GM21619 (cell line): ENCODE measurements at regions not wholly inside any gene's neighbourhood (a gene's known extent, or its start where the extent isn't known, plus 50 kb on each side); places are given as distances from the start of the nearest gene placed in this dataset.
"Not testable (repeated sequence)": the region's sequence is repeated elsewhere in the genome, so short reads cannot be mapped to it uniquely, and the experiment has no call there.

Source experiments
- ATAC-seq: cut with Tn5 transposase; IDR thresholded peaks from one replicate; pipeline ENCODE4 v1.9.1; 2021; ENCODE audit not compliant: unreplicated experiment

DNA sequence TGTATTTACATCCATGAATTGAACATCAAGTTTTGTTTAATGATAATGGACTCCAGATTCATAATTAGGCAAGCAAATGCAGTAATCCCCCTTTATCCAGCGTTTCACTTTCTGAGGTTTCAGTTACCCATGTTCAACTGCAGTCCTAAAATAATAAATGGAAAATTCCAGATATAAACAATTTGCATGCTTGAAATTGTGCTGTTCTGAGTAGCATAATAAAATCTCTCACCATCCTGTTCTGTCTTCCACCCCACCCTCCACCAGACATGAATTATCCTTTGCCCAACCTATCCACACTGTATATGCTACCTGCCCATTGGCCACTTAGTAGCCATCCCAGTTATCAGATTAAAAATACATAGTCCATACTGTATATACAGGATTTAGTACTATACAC lies 224.5 kb upstream of the CHAC2 start:
- ATAC-seq = no peak

DNA sequence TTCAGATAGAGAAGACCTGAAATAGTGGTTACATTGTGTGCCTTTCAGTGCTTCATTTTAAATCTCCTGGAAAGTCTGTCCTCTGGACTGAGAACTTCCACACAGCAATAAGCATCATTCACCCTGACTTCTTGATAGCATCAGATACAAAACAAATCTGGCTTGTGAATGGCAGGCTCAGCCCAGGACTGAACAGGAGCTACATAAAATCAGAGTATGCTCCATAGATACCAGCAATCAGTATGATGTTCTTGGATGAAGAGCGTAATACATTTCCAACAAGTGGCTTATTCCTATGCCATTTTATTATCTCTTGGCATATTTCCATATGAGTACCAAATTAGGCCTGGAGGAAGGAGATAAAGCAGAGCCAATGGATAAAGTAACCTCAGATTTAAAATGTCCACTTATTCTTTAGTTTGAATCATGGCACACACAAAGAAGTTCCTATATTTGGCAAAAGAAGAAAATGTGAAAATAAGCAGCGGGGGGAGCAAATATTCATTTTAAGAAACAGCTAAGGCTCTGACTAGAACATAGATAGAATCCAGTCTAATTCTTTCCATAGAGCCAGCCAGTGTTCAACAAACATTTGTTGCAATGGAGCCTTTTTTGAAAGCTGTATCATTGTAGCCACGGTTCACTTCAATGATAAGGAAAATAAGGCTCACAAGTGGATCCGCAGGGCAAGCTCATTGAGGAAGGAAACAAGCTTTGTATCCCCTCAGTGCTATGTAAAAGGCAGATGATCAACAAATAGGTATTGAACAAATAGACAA lies 230.8 kb upstream of the CHAC2 start:
- no peak for ATAC-seq

DNA sequence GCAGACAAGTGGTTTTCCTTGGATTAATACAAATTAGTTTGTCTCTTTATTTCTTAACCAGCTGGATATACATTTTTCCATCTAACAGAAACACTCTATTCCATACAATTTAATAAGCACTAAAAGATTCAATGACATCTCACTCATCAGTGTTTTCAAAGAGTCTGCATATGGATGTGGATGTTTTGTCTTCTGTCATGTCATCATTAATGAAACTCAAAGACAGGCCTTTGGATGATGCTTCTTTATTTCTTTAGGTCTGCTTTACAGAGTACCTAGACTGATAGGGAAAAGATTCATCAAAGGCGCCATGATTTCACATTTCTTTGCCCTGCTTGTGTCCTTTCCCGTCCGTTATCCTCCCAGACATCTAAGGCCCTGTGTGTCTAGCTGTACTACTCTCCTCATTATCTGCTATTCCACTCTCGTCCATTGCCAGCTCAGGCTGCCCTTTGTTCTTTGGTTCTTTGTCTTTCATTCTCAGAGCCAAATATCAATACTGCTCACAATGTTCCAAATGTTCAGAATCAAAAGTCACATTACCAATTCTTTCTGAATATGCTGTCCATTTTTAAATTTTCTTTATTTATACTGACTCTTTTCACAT lies 232.3 kb upstream of the CHAC2 start:
- ATAC-seq = no peak

DNA sequence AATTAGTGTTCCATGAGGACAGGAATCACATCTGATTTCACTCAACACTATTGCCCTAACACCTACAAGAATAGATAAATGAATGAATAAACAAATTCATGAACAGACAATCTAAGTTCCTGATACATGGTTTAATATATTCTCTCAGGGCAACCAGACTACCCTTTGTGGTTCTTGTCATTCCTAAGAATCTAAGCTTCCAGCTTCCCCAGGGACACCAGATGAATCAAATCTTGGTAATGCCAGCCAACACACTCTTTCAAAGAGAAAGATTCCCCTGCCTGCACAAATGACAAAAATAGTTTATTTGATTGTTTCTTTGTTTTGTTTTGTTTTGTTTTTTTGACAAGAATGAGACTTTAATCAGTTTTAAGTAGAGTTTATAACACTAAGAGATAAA lies 237.5 kb upstream of the CHAC2 start:
- no peak for ATAC-seq

DNA sequence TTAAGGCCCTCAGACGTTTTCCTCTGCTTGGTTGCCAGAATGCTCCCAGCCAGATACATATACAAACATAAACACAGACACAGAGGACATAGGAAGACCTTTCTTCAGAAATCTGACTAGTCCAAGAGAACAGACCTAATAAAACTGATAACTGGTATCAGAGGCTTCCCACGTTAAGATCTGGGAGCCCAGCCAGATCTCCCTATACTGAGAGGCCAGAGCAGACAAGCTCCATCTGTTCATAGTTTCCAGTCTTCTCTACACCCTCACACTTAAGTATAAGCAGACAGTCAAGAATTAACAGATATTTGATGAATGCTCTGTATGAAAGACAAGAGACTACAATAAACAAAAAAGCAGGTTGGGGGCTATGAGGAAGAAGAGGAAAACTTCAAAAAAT lies 240.5 kb upstream of the CHAC2 start:
- ATAC-seq = no peak

DNA sequence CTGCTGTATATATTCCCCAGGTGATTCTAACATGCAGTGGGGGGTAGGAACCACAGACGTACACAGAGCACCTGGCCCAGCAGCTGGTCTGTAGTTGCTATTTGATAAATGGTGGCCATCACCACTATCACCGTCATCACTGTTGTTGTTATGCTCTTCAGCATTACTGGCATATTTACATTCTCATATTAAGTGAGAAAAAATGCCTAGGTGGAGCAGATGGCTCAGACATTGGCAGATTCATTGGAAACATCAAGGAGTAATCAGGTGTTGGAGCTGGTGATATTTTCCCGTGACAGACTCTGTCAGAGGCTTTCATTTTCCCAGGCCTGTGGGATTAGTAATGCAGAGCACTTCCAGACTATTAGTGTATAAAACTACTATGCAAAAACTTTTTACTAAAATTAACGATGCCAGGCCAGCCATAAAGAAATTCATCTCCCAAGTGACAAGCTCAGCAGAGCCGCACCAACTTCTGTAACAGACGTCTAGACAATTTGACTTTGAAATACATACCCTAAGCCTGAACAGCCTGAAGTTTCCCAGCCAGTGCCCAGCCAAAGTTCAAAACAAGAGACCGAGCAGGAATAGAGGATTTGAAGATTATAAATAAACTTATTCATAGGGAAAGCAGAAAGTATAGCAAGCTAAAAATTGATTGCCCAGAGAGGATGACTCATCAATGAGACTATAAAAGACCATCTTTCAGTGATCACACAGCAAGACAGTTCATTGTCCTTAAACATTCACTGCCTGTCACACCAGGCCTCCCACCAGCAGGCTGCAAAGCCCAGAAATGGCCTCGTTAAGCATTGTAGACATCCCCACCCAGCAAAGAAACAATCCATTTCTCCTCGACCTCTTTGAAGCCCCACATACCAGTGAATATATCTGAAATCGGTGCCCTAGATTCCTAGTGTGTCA lies 247.4 kb upstream of the CHAC2 start:
- ATAC-seq = no peak

DNA sequence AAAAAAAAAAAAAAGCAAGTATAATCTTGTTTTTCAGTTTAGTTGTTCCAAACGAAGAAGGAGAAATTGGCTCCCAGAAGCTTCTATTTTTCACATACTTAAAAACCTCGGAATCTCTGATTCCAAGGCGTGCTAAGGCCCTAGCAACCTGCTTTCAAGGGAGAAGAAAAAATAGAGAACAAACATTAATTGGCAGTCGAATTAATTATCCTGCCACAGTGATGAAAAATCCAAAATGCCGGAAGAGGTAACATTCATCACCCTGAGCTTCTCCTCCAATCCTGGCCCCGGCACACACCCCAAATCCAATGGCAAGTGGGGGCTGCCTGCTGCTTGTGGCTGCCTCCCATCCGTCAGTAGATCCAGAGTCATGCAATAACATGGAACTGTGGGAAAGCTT lies 250.2 kb upstream of the CHAC2 start:
- ATAC-seq = no peak

DNA sequence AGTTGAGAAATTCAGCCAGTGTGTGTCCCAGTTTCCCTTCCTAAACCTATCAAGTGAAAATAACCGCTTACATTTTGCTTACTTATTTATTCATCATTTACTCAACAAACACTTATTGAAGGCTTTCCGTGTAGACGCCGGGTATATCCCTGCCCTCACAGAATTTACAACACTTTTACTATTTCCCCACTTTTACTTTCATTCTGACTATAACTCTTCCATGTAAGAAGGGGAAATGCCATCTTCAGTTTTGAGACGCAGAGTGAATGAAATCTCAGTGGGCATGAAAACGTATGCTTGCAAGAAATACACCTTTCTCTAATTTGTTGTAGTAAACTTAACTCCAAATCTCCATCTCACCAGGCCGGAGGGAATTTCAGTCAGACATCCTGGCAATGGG lies 251.0 kb upstream of the CHAC2 start:
- ATAC-seq = no peak

DNA sequence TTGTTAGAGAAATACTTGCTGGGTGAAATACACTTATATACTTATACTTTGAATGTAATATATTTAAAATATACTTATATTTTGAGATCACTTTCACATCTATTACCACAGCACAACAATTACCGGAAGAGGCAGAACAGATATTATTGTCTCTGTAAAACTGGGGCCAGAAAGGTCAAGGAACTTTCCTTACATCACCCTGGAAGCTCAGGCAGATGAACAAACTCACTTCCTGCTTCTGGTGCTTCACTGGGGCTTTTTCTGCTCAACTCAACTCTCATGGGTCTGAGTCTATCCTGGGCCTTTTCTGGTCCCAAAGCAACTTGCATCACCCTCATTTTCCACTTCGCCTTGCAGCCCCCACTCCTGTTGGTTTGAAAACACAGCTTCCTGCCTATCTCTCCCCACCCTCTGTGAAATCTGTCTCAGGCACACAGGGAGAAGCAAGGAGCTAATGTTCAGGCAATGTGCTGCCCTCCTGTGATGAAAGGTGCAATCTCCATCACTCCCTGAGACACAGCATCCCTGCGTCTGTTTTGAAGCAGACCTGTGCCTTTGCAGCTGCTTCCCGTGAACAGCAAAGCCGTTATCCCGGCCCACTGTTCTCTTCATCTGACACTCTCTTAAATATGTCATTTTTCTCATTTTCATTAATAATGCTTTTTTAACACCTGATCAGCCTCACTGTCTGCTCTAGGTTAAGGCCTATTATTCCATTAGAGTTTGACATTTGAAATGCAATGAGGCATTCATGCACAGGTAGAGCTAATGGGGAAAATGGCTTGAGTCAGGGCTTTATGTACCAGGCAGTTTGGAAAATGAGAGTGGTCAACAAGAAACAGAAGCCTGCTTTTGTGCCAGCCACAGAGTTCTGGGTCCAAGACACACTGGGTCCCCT lies 251.9 kb upstream of the CHAC2 start:
- no peak for ATAC-seq

DNA sequence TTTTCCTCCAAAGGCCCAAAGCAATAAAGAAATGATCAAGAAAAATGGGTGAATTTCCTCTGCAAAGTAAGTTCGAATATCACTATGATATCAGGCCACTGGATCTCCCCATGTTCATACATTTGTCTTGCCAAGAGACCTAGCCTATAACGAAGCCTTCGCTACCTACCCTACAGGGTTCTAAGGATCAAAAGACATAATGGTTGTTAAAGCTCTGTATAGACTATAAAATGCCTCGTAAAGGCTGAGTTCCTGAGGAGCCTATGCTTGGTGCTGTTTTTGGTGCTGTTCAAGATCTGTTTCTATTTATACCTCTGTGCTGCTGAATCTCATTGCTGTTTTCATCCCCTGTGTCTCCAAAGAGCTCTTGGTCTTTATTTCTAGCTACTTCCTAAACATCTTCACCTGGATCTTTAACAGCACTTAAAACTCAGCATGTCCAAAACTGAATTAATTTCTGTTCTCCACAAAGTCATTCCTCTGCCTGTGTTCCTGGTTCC lies 254.4 kb upstream of the CHAC2 start:
- no peak for ATAC-seq

DNA sequence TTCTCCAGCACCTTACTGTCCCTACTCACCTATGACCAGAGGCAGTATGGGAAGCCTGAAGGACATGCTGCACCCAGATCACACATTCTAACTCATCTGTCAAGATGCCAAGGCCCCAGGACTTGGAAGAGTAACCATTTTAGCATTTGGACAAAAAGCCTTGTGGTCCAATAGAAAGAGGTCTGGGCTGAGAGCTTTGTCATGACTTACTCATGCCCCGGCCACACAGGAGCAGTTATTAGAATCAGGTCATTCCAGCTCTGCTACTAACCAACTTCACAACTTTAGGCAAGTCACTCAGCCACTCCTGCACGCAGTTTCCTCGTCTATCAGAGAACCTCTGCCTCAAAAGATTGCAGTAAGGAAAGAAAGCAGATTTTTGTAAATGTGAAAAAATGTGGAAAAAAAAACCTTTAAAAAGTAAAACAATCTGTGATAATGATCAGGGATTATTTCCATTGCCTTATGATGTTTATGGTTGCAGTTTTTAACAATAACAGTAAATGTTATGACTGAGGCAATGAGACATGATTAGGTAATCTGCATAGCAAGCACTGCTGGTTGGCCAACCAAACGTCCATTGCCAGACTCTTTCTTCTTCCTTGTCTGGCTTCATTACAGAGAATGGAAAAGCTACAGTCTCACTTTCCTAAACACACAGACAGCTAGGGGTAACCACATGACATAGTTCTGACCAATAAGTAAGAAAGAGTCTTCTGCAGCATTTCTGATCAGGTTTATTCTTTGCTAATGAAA lies 255.4 kb upstream of the CHAC2 start:
- no peak for ATAC-seq

DNA sequence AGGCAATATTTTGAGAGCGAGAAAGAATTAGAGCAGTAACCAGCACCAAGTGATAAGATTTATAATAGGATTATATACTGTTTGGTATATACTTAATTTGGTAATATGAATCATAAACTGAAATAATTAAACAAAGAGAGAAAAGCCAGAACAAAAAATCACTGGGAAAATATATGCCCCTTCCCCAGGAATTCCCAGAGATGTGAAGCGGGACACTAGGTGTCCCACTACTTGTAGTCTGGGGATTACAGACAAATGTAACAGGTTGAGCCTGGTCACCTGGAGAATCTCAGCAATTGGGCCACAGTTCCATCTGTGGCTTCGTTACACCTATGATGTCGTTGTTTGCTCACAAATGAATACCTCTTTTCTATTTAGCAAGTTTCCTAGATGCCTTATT lies 256.1 kb upstream of the CHAC2 start:
- ATAC-seq = no peak

DNA sequence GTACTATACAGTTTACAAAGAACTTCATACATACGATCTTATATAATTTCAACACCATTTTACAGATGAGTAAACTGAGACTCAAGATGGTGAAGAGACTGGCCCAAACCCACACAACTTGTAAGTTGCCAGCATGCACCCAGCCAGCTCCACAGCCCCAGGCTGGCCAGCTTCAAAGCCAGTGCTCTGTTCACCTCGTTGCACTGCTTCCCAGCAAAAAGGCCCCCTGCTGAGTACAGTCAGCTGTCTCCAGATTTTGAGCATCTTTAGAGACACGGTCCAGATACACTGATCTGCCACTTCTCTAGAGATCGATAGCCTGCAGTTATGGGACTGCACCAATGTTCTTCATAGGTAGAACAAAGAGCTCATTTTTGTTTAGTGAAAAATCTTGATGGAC lies 257.2 kb upstream of the CHAC2 start:
- no peak for ATAC-seq

DNA sequence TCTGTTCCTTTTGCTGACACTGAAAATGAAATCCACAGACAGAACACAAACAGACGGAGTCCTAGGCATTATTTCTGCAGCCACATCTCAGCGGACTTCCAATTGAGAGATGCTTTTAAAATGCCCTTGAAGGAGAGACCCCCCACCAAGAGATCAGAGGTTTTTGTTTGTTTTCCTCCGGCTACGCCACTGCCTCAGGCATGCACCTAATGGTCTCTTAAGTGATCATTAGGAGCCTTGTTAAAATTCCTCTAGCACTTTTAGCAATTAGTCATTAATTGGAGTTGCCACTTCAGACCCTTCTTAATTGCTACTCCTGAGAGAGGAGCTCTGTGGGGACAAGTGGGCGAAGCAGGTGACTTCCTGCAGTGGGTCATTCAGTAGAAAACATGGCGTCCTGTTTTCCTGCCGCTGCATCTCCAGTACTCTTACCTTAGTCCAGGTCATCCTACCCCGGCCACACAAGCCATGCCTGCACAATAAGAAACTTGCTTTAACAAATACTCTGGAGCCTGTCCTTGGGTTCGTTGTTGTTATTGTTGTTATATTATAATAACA lies 257.7 kb upstream of the CHAC2 start:
- no peak for ATAC-seq

DNA sequence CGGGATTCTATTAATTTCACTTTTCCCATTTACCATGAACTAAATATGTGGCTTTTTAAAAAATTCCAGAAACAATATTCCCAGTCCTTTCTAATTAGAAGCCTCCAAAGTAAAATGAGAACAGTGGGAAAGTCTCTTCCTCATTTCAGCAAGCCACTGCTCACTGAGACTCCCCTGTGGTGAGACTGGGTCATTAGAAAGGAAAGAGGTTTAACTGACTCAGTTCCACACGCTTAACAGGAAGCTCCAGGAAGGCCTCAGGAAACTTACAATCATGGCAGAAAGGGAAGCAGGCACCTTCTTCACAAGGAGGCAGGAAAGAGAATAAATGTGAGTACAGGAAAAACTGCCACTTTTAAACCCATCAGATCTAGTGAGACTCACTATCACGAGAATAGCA lies 258.9 kb upstream of the CHAC2 start:
- ATAC-seq = no peak

DNA sequence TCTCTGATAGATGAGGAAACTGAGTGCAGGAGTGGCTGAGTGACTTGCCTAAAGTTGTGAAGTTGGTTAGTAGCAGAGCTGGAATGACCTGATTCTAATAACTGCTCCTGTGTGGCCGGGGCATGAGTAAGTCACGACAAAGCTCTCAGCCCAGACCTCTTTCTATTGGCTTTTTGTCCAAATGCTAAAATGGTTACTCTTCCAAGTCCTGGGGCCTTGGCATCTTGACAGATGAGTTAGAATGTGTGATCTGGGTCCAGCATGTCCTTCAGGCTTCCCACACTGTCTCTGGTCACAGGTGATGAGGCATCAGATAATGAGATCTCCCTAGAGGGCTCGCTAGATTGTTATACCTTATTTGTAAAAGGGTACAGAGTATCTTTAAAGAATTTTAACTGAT lies 260.5 kb upstream of the CHAC2 start:
- not testable (repeated sequence) for ATAC-seq

DNA sequence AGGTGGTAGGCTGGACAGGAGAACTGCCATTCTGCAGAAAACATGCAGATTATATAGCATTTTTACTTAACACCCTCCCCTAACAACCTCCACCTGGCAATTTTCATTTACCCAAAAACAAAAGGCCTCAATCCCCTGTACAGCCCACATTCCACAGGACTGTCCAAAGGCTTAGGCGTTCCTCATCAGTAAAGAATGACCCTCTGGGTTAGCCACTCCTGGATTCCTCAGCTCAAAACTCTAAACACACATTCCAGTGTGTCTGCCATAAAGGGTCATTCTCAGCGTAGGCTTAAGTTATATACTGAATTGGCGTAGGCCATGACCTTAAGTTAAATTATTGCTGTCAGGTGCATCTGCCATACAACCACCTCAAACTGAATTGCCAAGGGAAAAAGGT lies 261.8 kb upstream of the CHAC2 start:
- ATAC-seq = no peak

DNA sequence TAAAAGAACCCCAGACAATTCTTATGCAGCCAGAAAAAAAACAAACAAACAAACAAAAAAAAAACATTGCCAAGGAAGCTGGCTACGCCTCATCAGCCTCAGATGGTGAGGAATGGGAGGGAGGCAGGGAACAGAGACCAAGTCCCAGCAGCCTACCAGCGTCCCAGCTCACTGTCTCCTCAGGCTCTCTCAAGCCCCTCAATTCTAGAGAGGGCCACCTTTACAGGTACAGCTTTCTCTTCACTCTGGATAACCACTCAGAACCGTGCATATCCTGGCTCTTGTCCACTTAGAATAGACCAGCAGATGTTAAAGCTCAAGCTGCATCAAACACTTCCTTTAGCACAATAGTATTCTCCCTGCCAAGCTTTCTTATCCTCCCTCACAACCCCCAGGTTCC lies 263.1 kb upstream of the CHAC2 start:
- ATAC-seq = no peak

DNA sequence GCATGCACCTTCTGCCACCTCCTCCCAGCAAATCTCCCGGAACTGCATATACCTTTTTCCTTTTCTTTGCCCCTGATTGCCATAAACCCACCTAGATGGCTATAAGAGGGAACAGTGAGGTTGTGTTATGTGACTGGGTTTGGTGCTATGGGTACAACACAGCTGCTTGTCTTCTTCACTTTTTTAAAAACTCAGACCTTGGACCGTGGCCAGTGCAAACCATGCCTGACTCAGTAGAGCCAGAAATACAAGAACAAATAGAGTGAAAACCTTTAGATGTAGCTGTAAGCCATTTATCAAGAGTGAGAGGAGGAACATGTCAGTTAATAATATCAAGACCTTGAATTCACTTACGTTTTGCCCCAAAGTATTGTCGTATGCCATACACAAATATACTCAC lies 267.4 kb upstream of the CHAC2 start:
- no peak for ATAC-seq

DNA sequence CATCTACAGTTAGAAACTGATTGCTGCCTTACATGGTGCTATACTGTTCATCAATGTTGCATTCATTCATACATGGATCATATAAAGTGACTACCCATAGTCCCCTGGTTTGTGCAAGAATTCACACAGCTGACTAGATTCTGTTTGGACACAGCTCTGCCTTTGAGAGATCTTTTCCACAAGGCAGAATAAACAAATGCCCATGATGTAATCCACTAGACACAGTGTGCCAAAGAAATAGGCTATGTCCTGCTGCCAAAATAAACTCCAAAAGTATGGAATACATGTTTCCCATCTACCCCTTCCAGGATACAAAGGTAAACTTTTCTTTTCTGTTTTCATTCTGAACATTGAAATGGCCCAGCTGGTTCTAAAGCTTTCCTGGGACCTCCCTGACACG lies 269.4 kb upstream of the CHAC2 start:
- no peak for ATAC-seq
